Heart left ventricle (tissue), 16 donors: ENCODE measurements at regions not wholly inside any gene's neighbourhood (a gene's known extent, or its start where the extent isn't known, plus 50 kb on each side); places are given as distances from the start of the nearest gene placed in this dataset.

Experiments used
- ATAC-seq, 4 donors: fragments of 200-7000 bp; cut with Tn5 transposase; one replicate each; pipeline ENCODE4 v1.9.1; 2020 to 2022; ENCODE audit warnings: moderate library complexity in 4 of 4, mild to moderate bottlenecking in 3 of 4, moderate number of reproducible peaks in 1 of 4
- DNase-seq, 5 donors: peaks; one replicate each; pipeline ENCODE4 v3.0.0-alpha.2; 2020
- H3K27ac ChIP-seq, 12 donors: fragments of 200-600 bp; sonication (generic) in 4 of 12; one replicate each; pipeline versions ENCODE4 v1.5.0 to v1.8.0; 2016 to 2022; ENCODE audit warnings: mild to moderate bottlenecking in 2 of 12
- H3K27me3 ChIP-seq, 9 donors: fragments of 200-600 bp; sonication (generic) in 2 of 9; one replicate each; pipeline versions ENCODE4 v1.5.1 to v1.8.0; 2016 to 2022; ENCODE audit warnings: mild to moderate bottlenecking in 3 of 9
- H3K36me3 ChIP-seq, 9 donors: fragments of 200-600 bp; sonication (generic) in 2 of 9; one replicate each; pipeline versions ENCODE4 v1.5.0 to v1.8.0; 2018 to 2022; ENCODE audit warnings: mild to moderate bottlenecking in 2 of 9
- H3K4me1 ChIP-seq, 12 donors: fragments of 200-600 bp; sonication (generic) in 4 of 12; one replicate each; pipeline versions ENCODE4 v1.5.0 to v1.8.0; 2016 to 2022; ENCODE audit warnings: mild to moderate bottlenecking in 3 of 12
- H3K4me3 ChIP-seq, 12 donors: fragments of 200-600 bp; sonication (generic) in 4 of 12; one replicate each; pipeline versions ENCODE4 v1.5.0 to v1.8.0; 2017 to 2022; ENCODE audit warnings: mild to moderate bottlenecking in 9 of 12, moderate library complexity in 4 of 12
- H3K9me3 ChIP-seq, 12 donors: fragments of 200-600 bp; sonication (generic) in 4 of 12; one replicate each; pipeline versions ENCODE4 v1.5.0 to v1.8.0; 2016 to 2022; ENCODE audit warnings: mild to moderate bottlenecking in 1 of 12
- POLR2A ChIP-seq, 2 donors: fragments of 450-650 bp; IDR thresholded peaks; one replicate each; pipeline ENCODE4 v1.6.1; 2017; ENCODE audit warnings: antibody characterized with exemption in 2 of 2, mild to moderate bottlenecking in 2 of 2, moderate library complexity in 2 of 2
- WGBS, 4 donors: extraction: QIAGEN DNeasy Blood & Tissue Kit in 2 of 4; methylation state at CpG; one replicate each; pipeline versions ENCODE4 v1.1.5 to v1.1.7; 2013 to 2018; 5-methylcytosine and 5-hydroxymethylcytosine counted together
- intact Hi-C, 10 donors: fragments of 100-400 bp; cut with DNase I; formaldehyde crosslinking; loops; one replicate each; pipeline versions ENCODE4 v1.11.1 to v1.14.2; 2022
- TF ChIP-seq, protein P1 (sequence below), 12 donors: fragments of 200-600 bp; sonication (generic) in 4 of 12; IDR thresholded peaks; one replicate each; pipeline versions ENCODE4 v1.5.0 to v1.8.0; 2018 to 2022; ENCODE audit warnings: antibody characterized with exemption in 12 of 12, mild to moderate bottlenecking in 5 of 12
- donor health status: ischemic (EF 13 %, LVEDD 7.1; RV severe dilation, severe dysfunction).
- donor health status: healthy with polysubstance abuse.
- donor health status: DM: no; HTN: yes; CAD: no.
- donor health status: DM: no; HTN: no; CAD: no.
- donor health status: ischemic (EF 25% LVEDD 6.9; RV normal size, moderate dysfunction).
- donor health status: ischemic (EF 25% LVEDD 5.7; RV mildly dilated, moderate dysfunction).
- donor health status: healthy.
- donor health status: DM: yes; HTN: yes; CAD: no.
- donor health status: ischemic (EF 35%, LVEDD 5.7; RV mildly dilated, moderate dysfunction).
- donor health status: nonischemic (EF 11% LVEDD 7.7; RV severe dilation, severe dysfunction).
- donor health status: DM: yes; HTN: yes; CAD: no.
- donor health status: PGD.
- donor health status: ischemic (EF 29% LVEDD 5.4; RV normal size, mild dysfunction).
- donor health status: nonischemic (EF 23%, LVEDD 6.1; RV moderate dilation, normal function).

DNA sequence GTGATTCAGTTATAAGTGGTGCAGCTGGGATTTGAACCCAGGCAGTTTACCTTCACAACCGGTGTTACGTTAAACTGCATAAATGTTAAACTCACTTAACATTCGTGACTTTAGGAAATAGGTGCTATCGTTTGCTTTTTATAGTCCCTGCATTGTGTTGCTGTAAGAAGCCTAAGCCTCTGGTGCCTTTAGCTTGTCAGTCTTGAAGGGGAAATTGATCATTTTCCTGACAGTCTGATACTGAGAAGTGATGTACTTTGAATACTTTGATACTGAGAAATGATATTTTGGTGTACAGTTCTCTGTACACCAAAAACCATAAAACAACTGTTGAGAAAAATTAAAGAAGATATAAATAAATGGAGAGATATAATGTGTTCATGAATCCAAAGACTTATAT, 52.5 kb upstream of the NEDD9 start:
- no peaks in the 10 kb centered on the region for H3K4me1 ChIP-seq
- intact Hi-C loops, result no loop called here
- H3K36me3 ChIP-seq, result no peaks in the 10 kb centered on the region
- H3K27me3 ChIP-seq, result no peaks in the 10 kb centered on the region
- no peak overlapping the region for H3K27ac ChIP-seq
- H3K9me3 ChIP-seq, result peaks cover 0 to 10% (median 0%) of the 10 kb centered on the region in 12 donors
- ATAC-seq, result no peak
- no peak for TF ChIP-seq POLR2A (IDR thresholded peaks at IDR 0.05)
- TF ChIP-seq, protein P1, sequence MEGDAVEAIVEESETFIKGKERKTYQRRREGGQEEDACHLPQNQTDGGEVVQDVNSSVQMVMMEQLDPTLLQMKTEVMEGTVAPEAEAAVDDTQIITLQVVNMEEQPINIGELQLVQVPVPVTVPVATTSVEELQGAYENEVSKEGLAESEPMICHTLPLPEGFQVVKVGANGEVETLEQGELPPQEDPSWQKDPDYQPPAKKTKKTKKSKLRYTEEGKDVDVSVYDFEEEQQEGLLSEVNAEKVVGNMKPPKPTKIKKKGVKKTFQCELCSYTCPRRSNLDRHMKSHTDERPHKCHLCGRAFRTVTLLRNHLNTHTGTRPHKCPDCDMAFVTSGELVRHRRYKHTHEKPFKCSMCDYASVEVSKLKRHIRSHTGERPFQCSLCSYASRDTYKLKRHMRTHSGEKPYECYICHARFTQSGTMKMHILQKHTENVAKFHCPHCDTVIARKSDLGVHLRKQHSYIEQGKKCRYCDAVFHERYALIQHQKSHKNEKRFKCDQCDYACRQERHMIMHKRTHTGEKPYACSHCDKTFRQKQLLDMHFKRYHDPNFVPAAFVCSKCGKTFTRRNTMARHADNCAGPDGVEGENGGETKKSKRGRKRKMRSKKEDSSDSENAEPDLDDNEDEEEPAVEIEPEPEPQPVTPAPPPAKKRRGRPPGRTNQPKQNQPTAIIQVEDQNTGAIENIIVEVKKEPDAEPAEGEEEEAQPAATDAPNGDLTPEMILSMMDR (IDR thresholded peaks at IDR 0.05), result no peak
- no peak for DNase-seq
- no peak overlapping the region for H3K4me3 ChIP-seq
- WGBS, 4 donors, result 90 to 92% (median 91%) methylated on average over 4 of the region's 4 CpGs

DNA sequence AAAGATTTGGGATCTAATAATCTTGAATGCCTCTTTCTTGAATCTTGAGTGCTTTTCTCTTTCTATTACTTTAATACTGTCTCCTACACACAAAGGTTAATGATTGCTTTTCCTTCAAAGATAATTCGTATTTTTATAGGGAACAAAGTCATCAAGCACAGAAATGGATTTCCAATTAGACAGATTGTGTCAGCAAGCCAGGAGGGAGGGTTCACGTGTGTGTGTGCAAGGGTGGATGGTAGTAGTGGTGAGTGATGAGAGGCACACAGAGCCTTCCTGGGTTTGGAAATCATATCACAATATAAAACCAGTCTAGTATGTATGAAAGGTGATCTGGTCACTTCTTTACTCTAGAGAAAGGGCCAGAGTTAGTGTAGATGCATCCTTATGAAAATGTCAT, 51.2 kb upstream of the NEDD9 start:
- H3K9me3 ChIP-seq, result peaks cover 0 to 10% (median 0%) of the 10 kb centered on the region in 12 donors
- no peak overlapping the region for H3K4me3 ChIP-seq
- no peaks in the 10 kb centered on the region for H3K27me3 ChIP-seq
- WGBS, 4 donors, result 94 to 97% (median 94%) methylated on average over 2 of the region's 2 CpGs
- no peaks in the 10 kb centered on the region for H3K4me1 ChIP-seq
- no peak overlapping the region for H3K27ac ChIP-seq
- ATAC-seq (no peak), DNase-seq (no peak)
- no peaks in the 10 kb centered on the region for H3K36me3 ChIP-seq
- TF ChIP-seq, protein P1 (IDR thresholded peaks at IDR 0.05), result no peak
- TF ChIP-seq POLR2A (IDR thresholded peaks at IDR 0.05), result no peak
- intact Hi-C loops, result no loop called here

DNA sequence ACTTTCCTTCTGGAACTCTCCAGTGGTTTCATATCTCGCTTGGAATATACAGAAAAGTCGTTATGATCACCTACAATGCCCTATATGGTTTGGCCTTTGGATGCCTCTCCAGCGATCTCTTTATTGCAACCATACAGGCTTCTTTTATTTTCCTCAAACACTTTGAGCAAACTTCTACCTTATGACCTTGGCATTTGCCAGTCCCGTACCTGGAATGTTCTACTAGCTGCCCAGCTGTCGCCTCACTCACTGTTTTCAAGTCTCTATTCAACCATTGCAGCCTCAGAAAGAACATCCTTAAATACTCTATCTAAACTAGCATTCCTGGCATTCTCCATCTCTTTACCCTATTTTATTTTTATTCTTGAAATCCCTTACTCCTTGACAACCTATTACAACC, 50.4 kb upstream of the NEDD9 start:
- H3K9me3 ChIP-seq, result peaks cover 0 to 10% (median 0%) of the 10 kb centered on the region in 12 donors
- DNase-seq (no peak), ATAC-seq (no peak)
- intact Hi-C loops, result no loop called here
- peaks cover 0 to 7% (median 0%) of the 10 kb centered on the region in 12 donors for H3K4me1 ChIP-seq
- no peaks in the 10 kb centered on the region for H3K27me3 ChIP-seq
- WGBS, 4 donors, result 88 to 98% (median 96%) methylated on average over 5 of the region's 5 CpGs
- H3K36me3 ChIP-seq, result no peaks in the 10 kb centered on the region
- H3K4me3 ChIP-seq, result no peak overlapping the region
- TF ChIP-seq, protein P1 (IDR thresholded peaks at IDR 0.05), result no peak
- TF ChIP-seq POLR2A (IDR thresholded peaks at IDR 0.05), result no peak
- H3K27ac ChIP-seq, result no peak overlapping the region
